Parathyroid adenoma (tissue), 2 donors: ENCODE measurements at regions not wholly inside any gene's neighbourhood (a gene's known extent, or its start where the extent isn't known, plus 50 kb on each side); places are given as distances from the start of the nearest gene placed in this dataset.

Experiments
- H2AFZ ChIP-seq: fragments of 300-600 bp; sonication (generic); one replicate; pipeline ENCODE4 v1.7.0; 2017; ENCODE audit warnings: antibody characterized with exemption, mild to moderate bottlenecking
- H3K27ac ChIP-seq: fragments of 300-600 bp; sonication (generic); one replicate; pipeline ENCODE4 v1.7.0; 2017
- H3K27me3 ChIP-seq: fragments of 300-600 bp; sonication (generic); one replicate; pipeline ENCODE4 v1.7.0; 2017; ENCODE audit warnings: low read length; ENCODE audit not compliant: control insufficient read depth, insufficient read depth
- H3K36me3 ChIP-seq: fragments of 300-600 bp; sonication (generic); one replicate; pipeline ENCODE4 v1.7.0; 2017; ENCODE audit warnings: low read length; ENCODE audit not compliant: control insufficient read depth, insufficient read depth
- H3K4me1 ChIP-seq: fragments of 300-600 bp; sonication (generic); one replicate; pipeline ENCODE4 v1.7.0; 2017; ENCODE audit warnings: control low read depth
- H3K4me2 ChIP-seq: fragments of 300-600 bp; sonication (generic); one replicate; pipeline ENCODE4 v1.7.0; 2017; ENCODE audit warnings: low read length
- H3K4me3 ChIP-seq: fragments of 300-600 bp; sonication (generic); one replicate; pipeline ENCODE4 v1.7.0; 2017; ENCODE audit warnings: low read depth, low read length
- H3K79me2 ChIP-seq: fragments of 300-600 bp; sonication (generic); one replicate; pipeline ENCODE4 v1.7.0; 2017; ENCODE audit warnings: control low read depth
- H3K9ac ChIP-seq: fragments of 300-600 bp; sonication (generic); one replicate; pipeline ENCODE4 v1.7.0; 2017; ENCODE audit warnings: mild to moderate bottlenecking
- H3K9me3 ChIP-seq: fragments of 300-600 bp; sonication (generic); one replicate; pipeline ENCODE4 v1.7.0; 2017; ENCODE audit warnings: low read length; ENCODE audit not compliant: control insufficient read depth
- CTCF ChIP-seq: fragments of 300-600 bp; sonication (generic); IDR thresholded peaks from one replicate; pipeline ENCODE4 v1.7.0; 2017; ENCODE audit warnings: antibody characterized with exemption, mild to moderate bottlenecking
- donor health status: primary hyperparathyroidism.

- TF ChIP-seq CTCF: no peak
- Histone ChIP-seq H3K9me3 (no peaks in the 10 kb centered on the region), H3K27me3 (no peaks in the 10 kb centered on the region), H3K9ac (no peak overlapping the region), H3K27ac (no peak overlapping the region), H3K36me3 (no peaks in the 10 kb centered on the region), H3K4me1 (no peaks in the 10 kb centered on the region), H3K4me3 (no peak overlapping the region), H2AFZ (no peak overlapping the region), H3K79me2 (no peaks in the 10 kb centered on the region), H3K4me2 (no peak overlapping the region)
These were observed 58.6 kb downstream of the LIG4 start for GRCh38 chr13:108156749-108157148.

- H3K9me3 ChIP-seq: no peaks in the 10 kb centered on the region
- no peak overlapping the region for H3K9ac ChIP-seq
- no peak overlapping the region for H3K4me2 ChIP-seq
- H2AFZ ChIP-seq: no peak overlapping the region
- no peaks in the 10 kb centered on the region for H3K27me3 ChIP-seq
- TF ChIP-seq CTCF: peak; percentile 48
- no peak overlapping the region for H3K27ac ChIP-seq
- H3K4me3 ChIP-seq: no peak overlapping the region
- H3K4me1 ChIP-seq: no peaks in the 10 kb centered on the region
- H3K79me2 ChIP-seq: no peaks in the 10 kb centered on the region
- H3K36me3 ChIP-seq: no peaks in the 10 kb centered on the region
These were observed 59.9 kb downstream of the LIG4 start for GRCh38 chr13:108155185-108156106.

- no peak overlapping the region for H3K9ac ChIP-seq
- TF ChIP-seq CTCF: no peak
- no peak overlapping the region for H3K27ac ChIP-seq
- no peaks in the 10 kb centered on the region for H3K36me3 ChIP-seq
- H3K4me1 ChIP-seq: no peaks in the 10 kb centered on the region
- no peak overlapping the region for H2AFZ ChIP-seq
- no peak overlapping the region for H3K4me2 ChIP-seq
- no peaks in the 10 kb centered on the region for H3K79me2 ChIP-seq
- no peak overlapping the region for H3K4me3 ChIP-seq
- H3K9me3 ChIP-seq: no peaks in the 10 kb centered on the region
- no peaks in the 10 kb centered on the region for H3K27me3 ChIP-seq
These were observed 60.9 kb downstream of the LIG4 start for GRCh38 chr13:108154421-108154858.

GRCh38 chr13:108146642-108147041, 68.7 kb downstream of the LIG4 start:
- no peaks in the 10 kb centered on the region for H3K4me1 ChIP-seq
- H3K9me3 ChIP-seq: no peaks in the 10 kb centered on the region
- TF ChIP-seq CTCF: no peak
- no peak overlapping the region for H3K4me2 ChIP-seq
- H3K36me3 ChIP-seq: no peaks in the 10 kb centered on the region
- H3K4me3 ChIP-seq: no peak overlapping the region
- no peaks in the 10 kb centered on the region for H3K79me2 ChIP-seq
- no peak overlapping the region for H3K9ac ChIP-seq
- H2AFZ ChIP-seq: no peak overlapping the region
- H3K27me3 ChIP-seq: no peaks in the 10 kb centered on the region
- no peak overlapping the region for H3K27ac ChIP-seq
